Esophagus muscularis mucosa (tissue), 4 donors: ENCODE measurements at regions not wholly inside any gene's neighbourhood (a gene's known extent, or its start where the extent isn't known, plus 50 kb on each side); places are given as distances from the start of the nearest gene placed in this dataset.

ENCODE experiments used
- DNase-seq: peaks from one replicate; pipeline ENCODE4 v3.0.0-alpha.2; 2017; ENCODE audit errors: extremely low spot score
- H3K27ac ChIP-seq, 4 donors: fragments of 200-600 bp; sonication (generic); replicated peaks in 1 of 4; 1 replicate in 3 of 4; 2 replicates in 1 of 4; pipeline ENCODE4 v1.5.1; 2016 to 2019; ENCODE audit warnings: mild to moderate bottlenecking in 1 of 4
- H3K27me3 ChIP-seq, 4 donors: fragments of 200-600 bp; sonication (generic); one replicate each; pipeline versions ENCODE4 v1.5.1 to v1.6.0; 2016 to 2019
- H3K36me3 ChIP-seq, 4 donors: fragments of 200-600 bp; sonication (generic); one replicate each; pipeline ENCODE4 v1.5.1; 2016 to 2019
- H3K4me1 ChIP-seq, 4 donors: fragments of 200-600 bp; sonication (generic); one replicate each; pipeline ENCODE4 v1.5.1; 2016 to 2019
- H3K4me3 ChIP-seq, 4 donors: fragments of 200-600 bp; sonication (generic); 1 replicate in 2 of 4; 2 replicates in 2 of 4; pipeline ENCODE4 v1.5.1; 2016 to 2019; ENCODE audit warnings: mild to moderate bottlenecking in 4 of 4, moderate library complexity in 1 of 4
- H3K9me3 ChIP-seq, 4 donors: fragments of 200-600 bp; sonication (generic); 1 replicate in 3 of 4; 2 replicates in 1 of 4; pipeline ENCODE4 v1.5.1; 2016 to 2019
- EP300 ChIP-seq: sonication (generic); formaldehyde crosslinking; IDR thresholded peaks from one replicate; pipeline ENCODE4 v1.6.1; 2017; ENCODE audit warnings: antibody characterized with exemption
- POLR2A ChIP-seq: fragments of 450-650 bp; IDR thresholded peaks from one replicate; pipeline ENCODE4 v1.6.1; 2017; ENCODE audit warnings: antibody characterized with exemption, moderate library complexity, mild to moderate bottlenecking, low read depth
- POLR2AphosphoS5 ChIP-seq, 2 donors: sonication (generic); formaldehyde crosslinking; IDR thresholded peaks; one replicate each; pipeline ENCODE4 v1.6.1; 2017; ENCODE audit warnings: antibody characterized with exemption in 2 of 2
- WGBS: methylation state at CpG from one replicate; pipeline ENCODE4 v1.1.5; 2018; 5-methylcytosine and 5-hydroxymethylcytosine counted together
- intact Hi-C: fragments of 100-400 bp; cut with DNase I; formaldehyde crosslinking; loops from one replicate; pipeline ENCODE4 v1.15.1; 2023
- TF ChIP-seq, protein P1 (sequence below), 3 experiments: fragments of 200-600 bp in 2 of 3; fragments of 450-650 bp in 1 of 3; sonication (generic) in 2 of 3; IDR thresholded peaks; one replicate each; pipeline ENCODE4 v1.5.1; 2017 to 2019; ENCODE audit warnings: antibody characterized with exemption in 3 of 3, mild to moderate bottlenecking in 2 of 3, moderate library complexity in 1 of 3

DNA sequence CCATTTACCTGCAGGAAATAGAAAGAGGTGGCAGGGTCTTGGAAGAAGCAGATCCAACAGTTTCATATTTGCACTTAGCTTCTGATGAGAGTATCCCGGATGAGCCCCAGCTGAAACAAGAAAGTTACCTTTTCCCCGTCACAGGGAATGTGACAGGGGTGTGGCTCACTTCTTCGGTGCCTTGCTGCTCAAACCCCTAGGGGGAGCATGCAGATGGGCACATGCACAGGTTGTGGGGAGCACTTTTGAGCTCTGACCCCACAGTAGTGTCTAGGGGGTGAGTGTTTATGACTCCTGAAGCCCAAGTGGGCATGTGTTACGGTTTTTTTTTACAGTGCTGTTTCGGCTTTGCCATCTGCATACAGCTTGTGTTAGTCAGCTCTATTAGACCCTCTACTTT, 1221.0 kb downstream of the JRKL start:
- Histone ChIP-seq H3K27ac (no peak overlapping the region), H3K4me3 (no peak overlapping the region), H3K4me1 (no peaks in the 10 kb centered on the region), H3K9me3 (peaks cover 0 to 27% (median 10%) of the 10 kb centered on the region in 4 donors), H3K36me3 (no peaks in the 10 kb centered on the region), H3K27me3 (no peaks in the 10 kb centered on the region)
- 90% methylated on average over 5 of the region's 5 CpGs for WGBS
- TF ChIP-seq EP300 = no peak
- TF ChIP-seq POLR2A = no peak
- TF ChIP-seq POLR2AphosphoS5 (IDR thresholded peaks at IDR 0.05) = no peak
- TF ChIP-seq, protein P1, sequence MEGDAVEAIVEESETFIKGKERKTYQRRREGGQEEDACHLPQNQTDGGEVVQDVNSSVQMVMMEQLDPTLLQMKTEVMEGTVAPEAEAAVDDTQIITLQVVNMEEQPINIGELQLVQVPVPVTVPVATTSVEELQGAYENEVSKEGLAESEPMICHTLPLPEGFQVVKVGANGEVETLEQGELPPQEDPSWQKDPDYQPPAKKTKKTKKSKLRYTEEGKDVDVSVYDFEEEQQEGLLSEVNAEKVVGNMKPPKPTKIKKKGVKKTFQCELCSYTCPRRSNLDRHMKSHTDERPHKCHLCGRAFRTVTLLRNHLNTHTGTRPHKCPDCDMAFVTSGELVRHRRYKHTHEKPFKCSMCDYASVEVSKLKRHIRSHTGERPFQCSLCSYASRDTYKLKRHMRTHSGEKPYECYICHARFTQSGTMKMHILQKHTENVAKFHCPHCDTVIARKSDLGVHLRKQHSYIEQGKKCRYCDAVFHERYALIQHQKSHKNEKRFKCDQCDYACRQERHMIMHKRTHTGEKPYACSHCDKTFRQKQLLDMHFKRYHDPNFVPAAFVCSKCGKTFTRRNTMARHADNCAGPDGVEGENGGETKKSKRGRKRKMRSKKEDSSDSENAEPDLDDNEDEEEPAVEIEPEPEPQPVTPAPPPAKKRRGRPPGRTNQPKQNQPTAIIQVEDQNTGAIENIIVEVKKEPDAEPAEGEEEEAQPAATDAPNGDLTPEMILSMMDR (IDR thresholded peaks at IDR 0.05) = no peak
- no peak for DNase-seq
- intact Hi-C loops = no loop called here

DNA sequence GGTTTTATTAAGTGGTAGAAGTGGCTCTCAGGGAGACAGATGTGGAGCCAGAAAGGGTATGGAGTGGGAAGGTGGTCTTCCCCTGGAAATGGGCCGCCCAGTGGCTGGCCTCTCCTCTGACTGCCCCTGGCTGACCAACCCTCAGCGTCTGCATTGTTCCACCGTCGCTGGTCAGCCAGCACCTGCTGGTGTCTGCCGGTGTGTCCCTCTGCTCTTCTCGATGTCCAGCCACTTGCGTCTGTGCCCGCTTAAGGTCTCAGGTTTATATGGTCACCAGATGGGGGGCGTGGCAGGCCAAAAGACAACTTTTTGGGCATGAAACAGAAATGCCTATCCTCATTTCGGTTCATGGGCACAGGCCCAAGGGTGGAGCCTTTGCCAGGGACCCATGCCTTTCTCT, 1221.5 kb downstream of the JRKL start:
- Histone ChIP-seq H3K4me3 (no peak overlapping the region), H3K9me3 (peaks cover 0 to 27% (median 10%) of the 10 kb centered on the region in 4 donors), H3K27me3 (no peaks in the 10 kb centered on the region), H3K27ac (no peak overlapping the region), H3K36me3 (no peaks in the 10 kb centered on the region), H3K4me1 (no peaks in the 10 kb centered on the region)
- no peak for DNase-seq
- intact Hi-C loops = no loop called here
- TF ChIP-seq POLR2AphosphoS5 (IDR thresholded peaks at IDR 0.05) = no peak
- no peak for TF ChIP-seq EP300
- 89% methylated on average over 9 of the region's 10 CpGs for WGBS

DNA sequence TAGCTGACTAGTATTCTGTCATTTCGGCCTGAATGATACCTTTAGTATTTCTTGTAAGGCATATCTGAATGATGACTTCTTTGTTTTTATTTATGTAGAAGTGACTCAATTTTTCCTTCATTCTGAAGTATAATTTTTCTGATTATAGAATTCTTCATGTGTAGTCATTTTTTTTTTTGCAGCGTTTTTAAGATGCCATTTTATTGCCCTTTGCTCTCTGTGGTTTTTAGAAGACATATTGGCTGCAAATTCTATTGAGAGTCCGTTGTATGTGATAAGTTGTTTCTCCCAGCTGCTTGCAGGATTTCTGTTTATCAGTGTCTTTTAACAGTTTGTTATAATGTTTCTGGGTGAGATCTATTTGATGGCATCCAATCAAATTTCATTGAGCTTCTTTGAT, 1224.8 kb downstream of the JRKL start:
- Histone ChIP-seq H3K36me3 (no peaks in the 10 kb centered on the region), H3K27me3 (no peaks in the 10 kb centered on the region), H3K4me1 (no peaks in the 10 kb centered on the region), H3K27ac (no peak overlapping the region), H3K4me3 (no peak overlapping the region), H3K9me3 (peaks cover 0 to 17% (median 2%) of the 10 kb centered on the region in 4 donors)
- no peak for DNase-seq
- TF ChIP-seq POLR2AphosphoS5 (IDR thresholded peaks at IDR 0.05) (no peak), POLR2A (no peak), EP300 (no peak)
- TF ChIP-seq, protein P1 (IDR thresholded peaks at IDR 0.05) = no peak
- 42% methylated on average over 3 of the region's 3 CpGs for WGBS
- intact Hi-C loops = no loop called here

DNA sequence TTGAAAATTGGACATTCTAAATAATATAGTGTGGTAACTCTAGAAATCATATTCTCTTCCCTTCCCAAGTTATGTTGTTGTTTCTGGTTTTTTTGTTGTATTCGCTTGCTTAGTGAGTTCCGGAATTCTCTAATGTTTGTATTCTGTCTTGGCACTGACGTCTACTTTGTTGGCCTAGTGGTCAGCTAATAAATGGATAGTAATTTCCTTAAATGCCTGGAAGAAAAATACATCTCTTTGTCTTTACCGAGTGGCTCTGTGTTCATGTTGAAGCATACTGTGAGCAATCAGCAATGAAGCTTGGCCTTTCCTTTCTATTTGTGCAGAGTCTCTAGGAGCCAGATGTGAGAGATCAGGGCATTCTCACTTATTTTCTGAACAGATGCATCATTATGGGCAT, 1225.7 kb downstream of the JRKL start:
- DNase-seq = no peak
- Histone ChIP-seq H3K4me3 (no peak overlapping the region), H3K27ac (no peak overlapping the region), H3K36me3 (no peaks in the 10 kb centered on the region), H3K4me1 (no peaks in the 10 kb centered on the region), H3K9me3 (peaks cover 0 to 8% (median 0%) of the 10 kb centered on the region in 4 donors), H3K27me3 (no peaks in the 10 kb centered on the region)
- intact Hi-C loops = no loop called here
- WGBS = 68% methylated on average over 4 of the region's 4 CpGs
- TF ChIP-seq, protein P1 (IDR thresholded peaks at IDR 0.05) = no peak
- TF ChIP-seq POLR2A (no peak), EP300 (no peak), POLR2AphosphoS5 (IDR thresholded peaks at IDR 0.05) (no peak)

DNA sequence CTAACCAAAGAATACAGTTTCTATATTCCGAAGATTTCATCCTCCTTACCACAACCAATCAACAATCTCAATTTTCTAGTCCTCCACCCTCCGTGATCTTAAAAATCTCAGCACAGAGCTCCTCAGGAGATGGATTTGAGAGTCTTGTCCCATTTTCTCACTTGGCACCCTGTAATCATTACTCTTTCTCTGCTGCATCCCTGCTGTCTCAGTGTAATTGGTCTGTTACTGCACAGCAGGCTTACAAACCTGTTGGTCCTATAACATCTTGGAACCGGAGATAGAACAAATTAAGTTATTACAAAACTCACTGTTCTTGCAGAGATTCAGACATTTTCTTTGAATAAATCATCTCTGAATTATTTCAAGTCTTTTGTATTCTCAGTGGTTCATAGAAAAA, 1227.2 kb downstream of the JRKL start:
- TF ChIP-seq, protein P1 (IDR thresholded peaks at IDR 0.05) = no peak
- TF ChIP-seq EP300 = no peak
- TF ChIP-seq POLR2AphosphoS5 (IDR thresholded peaks at IDR 0.05) = no peak
- TF ChIP-seq POLR2A = no peak

More for the DNA sequence above, 1227.2 kb downstream of the JRKL start:
- WGBS = 92% methylated on average over 3 of the region's 3 CpGs
- no peak for DNase-seq
- Histone ChIP-seq H3K27ac (no peak overlapping the region), H3K9me3 (no peaks in the 10 kb centered on the region), H3K36me3 (no peaks in the 10 kb centered on the region), H3K4me1 (no peaks in the 10 kb centered on the region), H3K4me3 (no peak overlapping the region), H3K27me3 (no peaks in the 10 kb centered on the region)
- intact Hi-C loops = no loop called here
